SU-DHL-6 (cell line): ENCODE measurements at regions not wholly inside any gene's neighbourhood (a gene's known extent, or its start where the extent isn't known, plus 50 kb on each side); places are given as distances from the start of the nearest gene placed in this dataset.

Experiments
- H2AFZ ChIP-seq: fragments of 200-600 bp; sonication (generic); 2 replicates; pipeline ENCODE4 v1.6.1; 2014; ENCODE audit warnings: low read depth, mild to moderate bottlenecking, moderate library complexity, mixed read lengths, antibody characterized with exemption, low read length; ENCODE audit not compliant: severe bottlenecking
- H3F3A ChIP-seq: fragments of 200-600 bp; shearing (Covaris generic); 2 replicates; pipeline ENCODE4 v1.6.0; 2016; ENCODE audit warnings: antibody characterized with exemption, mild to moderate bottlenecking; ENCODE audit not compliant: insufficient read depth
- H3K27ac ChIP-seq: fragments of 200-600 bp; sonication (generic); 2 replicates; pipeline ENCODE4 v1.5.1; 2016; ENCODE audit warnings: low read depth, mild to moderate bottlenecking, low read length, moderate library complexity, mixed read lengths
- H3K27me3 ChIP-seq: fragments of 200-600 bp; sonication (generic), shearing (Covaris generic); 2 replicates; pipeline ENCODE4 v1.6.0; 2014; ENCODE audit warnings: mild to moderate bottlenecking, low read length
- H3K36me3 ChIP-seq: fragments of 200-600 bp; sonication (generic); 2 replicates; pipeline ENCODE4 v1.6.1; 2014; ENCODE audit warnings: mild to moderate bottlenecking, low read length, mixed read lengths
- H3K4me2 ChIP-seq: fragments of 300-600, 200-600 bp; shearing (Covaris generic), sonication (generic); 2 replicates; pipeline ENCODE4 v1.6.0; 2014; ENCODE audit warnings: low read length, low read depth, mild to moderate bottlenecking; ENCODE audit not compliant: poor library complexity, severe bottlenecking
- H3K4me3 ChIP-seq: fragments of 200-600 bp; sonication (generic); 2 replicates; pipeline ENCODE4 v1.5.1; 2014; ENCODE audit warnings: antibody characterized with exemption, low read length, mild to moderate bottlenecking, mixed read lengths; ENCODE audit not compliant: insufficient read depth, poor library complexity, severe bottlenecking
- H3K79me2 ChIP-seq: fragments of 200-600 bp; sonication (generic); 2 replicates; pipeline ENCODE4 v1.6.1; 2014; ENCODE audit warnings: mild to moderate bottlenecking, low read length, moderate library complexity; ENCODE audit not compliant: insufficient read depth
- H3K9ac ChIP-seq: fragments of 200-600 bp; sonication (generic); 2 replicates; pipeline ENCODE4 v1.7.0; 2014; ENCODE audit warnings: mild to moderate bottlenecking, low read length
- H3K9me2 ChIP-seq: fragments of 200-600 bp; sonication (generic); replicated peaks from 2 replicates; pipeline ENCODE4 v1.6.1; 2014; ENCODE audit warnings: low read length; ENCODE audit not compliant: insufficient read depth
- H3K9me3 ChIP-seq: fragments of 200-600 bp; sonication (generic); 2 replicates; pipeline ENCODE4 v1.6.1; 2014; ENCODE audit warnings: low read length, mixed read lengths; ENCODE audit not compliant: insufficient read depth
- H4K20me1 ChIP-seq: fragments of 200-600 bp; sonication (generic); 2 replicates; pipeline ENCODE4 v1.6.1; 2014; ENCODE audit warnings: low read depth, mild to moderate bottlenecking, antibody characterized with exemption, low read length, moderate library complexity, mixed read lengths
- CTCF ChIP-seq: fragments of 200-600 bp; sonication (generic); IDR thresholded peaks from one replicate; pipeline ENCODE4 v1.5.1; 2017; ENCODE audit warnings: antibody characterized with exemption, mild to moderate bottlenecking, low read length, moderate library complexity; ENCODE audit not compliant: insufficient read depth, poor library complexity, severe bottlenecking
- EZH2phosphoT487 ChIP-seq: fragments of 200-600 bp; sonication (generic), shearing (Covaris generic); conservative IDR thresholded peaks from 2 replicates; pipeline ENCODE4 v1.6.1; 2018; ENCODE audit warnings: mild to moderate bottlenecking, antibody characterized with exemption, low read length, moderate library complexity, mixed read lengths

GRCh38 chr11:37352485-37352884 is 754.4 kb upstream of the RAG2 start:
- TF ChIP-seq EZH2phosphoT487 (no peak), CTCF (no peak)
- Histone ChIP-seq H3K4me2 (no peak overlapping the region), H3K9me2 (no peaks in the 10 kb centered on the region)

DNA sequence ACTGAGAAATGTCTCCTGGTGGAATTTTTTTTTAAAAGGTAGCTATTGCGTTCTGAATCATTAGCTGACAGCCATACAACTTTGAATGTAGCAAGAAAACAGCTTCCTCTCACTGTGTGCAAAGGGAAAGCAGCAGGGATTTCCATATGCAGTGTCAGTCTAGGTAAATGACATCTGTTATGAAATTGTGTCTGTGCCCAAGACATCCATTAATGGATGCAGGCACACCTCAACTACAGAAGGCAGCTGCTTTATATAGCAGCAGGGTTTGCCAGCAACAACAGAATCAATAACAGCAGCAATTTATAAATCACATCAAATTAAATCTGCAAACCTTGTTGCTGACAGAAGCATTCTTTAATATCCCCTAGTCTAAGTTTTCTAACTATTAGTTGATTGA is 745.3 kb upstream of the RAG2 start:
- Histone ChIP-seq H3K27ac (no peak overlapping the region), H3K4me2 (no peak overlapping the region), H4K20me1 (no peaks in the 10 kb centered on the region), H3F3A (no peaks in the 10 kb centered on the region), H3K9me3 (no peaks in the 10 kb centered on the region), H3K27me3 (no peaks in the 10 kb centered on the region), H3K79me2 (no peaks in the 10 kb centered on the region), H3K4me3 (no peak overlapping the region), H2AFZ (no peak overlapping the region), H3K9me2 (no peaks in the 10 kb centered on the region), H3K36me3 (no peaks in the 10 kb centered on the region), H3K9ac (no peak overlapping the region)
- no peak for TF ChIP-seq EZH2phosphoT487
- no peak for TF ChIP-seq CTCF

More at GRCh38 chr11:37352485-37352884, 754.4 kb upstream of the RAG2 start:
- Histone ChIP-seq H3K9ac (no peak overlapping the region), H3K4me3 (no peak overlapping the region), H3K36me3 (no peaks in the 10 kb centered on the region), H4K20me1 (no peaks in the 10 kb centered on the region), H3K27ac (no peak overlapping the region), H3F3A (no peaks in the 10 kb centered on the region), H3K27me3 (no peaks in the 10 kb centered on the region), H2AFZ (no peak overlapping the region), H3K9me3 (peaks cover 6% of the 10 kb centered on the region; the same call in 1 of the 2 replicates), H3K79me2 (no peaks in the 10 kb centered on the region)

DNA sequence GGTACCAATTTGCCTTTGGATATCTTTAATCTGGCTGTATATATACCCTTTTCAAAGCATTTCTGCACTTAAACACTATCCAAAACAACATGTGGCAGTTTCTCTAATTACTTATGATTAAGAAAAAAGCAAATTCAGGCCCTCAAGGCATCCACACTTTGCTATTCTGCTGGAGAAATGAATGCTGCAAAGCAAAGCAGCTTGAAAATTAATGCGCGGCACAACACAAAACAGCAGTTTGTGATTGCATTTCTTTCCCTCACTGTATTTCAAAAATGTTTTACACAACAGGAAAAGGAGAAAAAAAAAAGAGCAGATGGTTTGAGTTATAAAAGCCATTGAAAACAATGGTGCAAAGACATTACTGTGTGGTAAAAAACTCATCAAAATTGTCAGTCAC is 738.4 kb upstream of the RAG2 start:
- Histone ChIP-seq H3F3A (no peaks in the 10 kb centered on the region), H3K4me2 (no peak overlapping the region), H3K9me3 (no peaks in the 10 kb centered on the region), H3K4me3 (no peak overlapping the region), H2AFZ (no peak overlapping the region), H3K79me2 (no peaks in the 10 kb centered on the region), H3K27me3 (no peaks in the 10 kb centered on the region), H4K20me1 (no peaks in the 10 kb centered on the region), H3K36me3 (no peaks in the 10 kb centered on the region), H3K9me2 (no peaks in the 10 kb centered on the region), H3K9ac (no peak overlapping the region), H3K27ac (no peak overlapping the region)
- TF ChIP-seq CTCF, result no peak
- no peak for TF ChIP-seq EZH2phosphoT487

DNA sequence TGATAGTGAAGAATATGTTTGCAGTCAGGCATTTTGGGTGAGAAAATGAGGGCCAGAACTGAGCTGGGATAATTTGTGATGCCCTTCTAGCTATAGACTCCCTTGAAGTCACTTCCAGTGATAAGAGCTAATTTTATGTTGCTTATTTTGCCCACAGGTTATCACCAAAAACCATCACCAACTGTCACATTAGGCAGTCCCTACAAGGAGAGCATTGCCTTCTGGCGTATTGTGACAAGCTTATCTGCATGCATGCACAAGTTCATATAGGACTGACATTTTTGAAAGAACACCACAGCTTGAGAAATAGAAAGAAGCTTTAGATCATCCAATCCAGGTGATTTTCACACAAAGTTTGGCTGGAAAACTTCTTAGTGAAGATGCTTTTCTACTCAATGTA is 735.3 kb upstream of the RAG2 start:
- Histone ChIP-seq H3K9me3 (no peaks in the 10 kb centered on the region), H3K27ac (no peak overlapping the region), H3K4me2 (no peak overlapping the region), H3K9me2 (no peaks in the 10 kb centered on the region), H3F3A (no peaks in the 10 kb centered on the region), H3K4me3 (no peak overlapping the region), H2AFZ (no peak overlapping the region), H3K79me2 (no peaks in the 10 kb centered on the region), H3K27me3 (no peaks in the 10 kb centered on the region), H4K20me1 (no peaks in the 10 kb centered on the region), H3K9ac (no peak overlapping the region), H3K36me3 (no peaks in the 10 kb centered on the region)
- no peak for TF ChIP-seq EZH2phosphoT487
- TF ChIP-seq CTCF, result no peak
